ENCODE measurements at regions not wholly inside any gene's neighbourhood (a gene's known extent, or its start where the extent isn't known, plus 50 kb on each side); places are given as distances from the start of the nearest gene placed in this dataset.
"Not testable (repeated sequence)": the region's sequence is repeated elsewhere in the genome, so short reads cannot be mapped to it uniquely, and the experiment has no call there.

DNA sequence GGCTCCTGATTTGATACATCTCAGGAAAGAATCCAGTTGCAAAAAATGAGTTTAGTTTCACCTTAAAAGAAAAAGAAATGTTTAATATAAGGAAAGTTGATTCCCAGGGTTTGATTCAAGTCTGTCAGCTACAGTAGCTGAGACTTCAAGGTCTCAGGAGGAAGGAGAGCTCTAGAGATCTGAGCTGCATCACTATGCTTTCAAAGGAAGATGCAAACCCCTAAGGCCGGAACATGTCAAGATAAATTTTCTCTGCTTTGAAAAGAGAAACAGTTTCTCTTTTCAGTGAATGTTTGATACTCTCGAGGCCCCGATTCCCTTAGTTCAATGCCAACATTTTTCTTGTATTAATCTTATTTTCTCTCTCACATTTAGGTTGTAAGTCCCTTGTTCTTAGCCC, 128.6 kb downstream of the RGPD3 start:
- H3K4me3 ChIP-seq (ENCODE audit: low read length): no peak overlapping the region

DNA sequence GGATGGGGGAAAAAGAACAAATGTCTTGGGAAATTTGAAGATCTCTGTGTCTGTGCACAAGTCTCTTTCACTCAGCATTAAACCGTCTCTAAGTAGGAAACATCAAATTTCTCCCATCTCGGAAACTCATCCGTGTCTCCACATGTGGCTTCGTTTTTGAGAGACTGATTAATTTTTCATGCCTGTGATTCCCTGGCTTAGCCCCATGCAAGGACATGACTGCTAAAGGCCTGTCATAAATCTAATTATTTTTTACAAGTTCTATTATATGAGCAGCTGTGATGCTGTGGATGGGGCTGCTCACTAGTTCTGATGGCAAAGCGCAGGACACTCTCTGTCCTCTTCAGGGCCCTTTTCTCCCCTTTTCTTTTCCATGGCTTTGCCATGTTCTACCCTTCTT, 129.1 kb downstream of the RGPD3 start:
- peaks cover 41% of the 10 kb centered on the region for H3K27me3 ChIP-seq (replicated peaks; ENCODE audit: control insufficient read depth, insufficient read depth, low read length)
- DNase-seq (ENCODE audit: low read depth): no peak
- no peak overlapping the region for H3K4me3 ChIP-seq (ENCODE audit: low read length)
- H3K9me3 ChIP-seq (ENCODE audit: control insufficient read depth, low read length): peaks cover 4% of the 10 kb centered on the region
- no peaks in the 10 kb centered on the region for H3K4me1 ChIP-seq (ENCODE audit: control insufficient read depth, insufficient read depth, low read length)
- H3K9ac ChIP-seq (ENCODE audit: low read length): no peak overlapping the region
- H3K36me3 ChIP-seq (ENCODE audit: control insufficient read depth, insufficient read depth, low read length, severe bottlenecking): no peaks in the 10 kb centered on the region

More for the DNA sequence above, 128.6 kb downstream of the RGPD3 start:
- peaks cover 43% of the 10 kb centered on the region for H3K27me3 ChIP-seq (replicated peaks; ENCODE audit: control insufficient read depth, insufficient read depth, low read length)
- no peaks in the 10 kb centered on the region for H3K4me1 ChIP-seq (ENCODE audit: control insufficient read depth, insufficient read depth, low read length)
- no peak for DNase-seq (ENCODE audit: low read depth)
- H3K9ac ChIP-seq (ENCODE audit: low read length): no peak overlapping the region
- peaks cover 4% of the 10 kb centered on the region for H3K9me3 ChIP-seq (ENCODE audit: control insufficient read depth, low read length)
- H3K36me3 ChIP-seq (ENCODE audit: control insufficient read depth, insufficient read depth, low read length, severe bottlenecking): no peaks in the 10 kb centered on the region

DNA sequence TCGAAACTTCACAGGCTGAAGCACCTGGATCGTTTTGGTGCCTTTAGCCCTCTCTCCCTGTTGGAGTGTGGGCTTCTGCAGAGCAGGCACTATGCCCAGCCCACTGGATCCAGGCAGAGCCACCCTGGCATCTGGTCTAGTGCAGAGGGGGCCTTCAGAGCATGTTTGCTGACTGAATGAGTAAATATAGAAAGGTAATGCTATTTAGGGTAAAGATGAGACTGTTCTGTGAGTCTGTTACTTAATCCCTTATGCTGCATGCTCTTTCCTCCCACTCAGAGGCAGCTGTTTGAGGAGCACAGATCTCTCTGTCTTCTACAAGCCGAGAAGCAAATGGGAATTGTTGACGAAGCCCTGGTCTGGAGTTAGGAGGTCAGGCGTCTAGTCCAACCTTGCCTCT, 130.2 kb downstream of the RGPD3 start:
- no peak overlapping the region for H3K4me3 ChIP-seq (ENCODE audit: low read length)
- H3K9ac ChIP-seq (ENCODE audit: low read length): no peak overlapping the region
- peaks cover 3% of the 10 kb centered on the region for H3K9me3 ChIP-seq (ENCODE audit: control insufficient read depth, low read length)
- no peaks in the 10 kb centered on the region for H3K36me3 ChIP-seq (ENCODE audit: control insufficient read depth, insufficient read depth, low read length, severe bottlenecking)
- no peaks in the 10 kb centered on the region for H3K4me1 ChIP-seq (ENCODE audit: control insufficient read depth, insufficient read depth, low read length)
- no peak for DNase-seq (ENCODE audit: low read depth)
- peaks cover 38% of the 10 kb centered on the region for H3K27me3 ChIP-seq (replicated peaks; ENCODE audit: control insufficient read depth, insufficient read depth, low read length)

DNA sequence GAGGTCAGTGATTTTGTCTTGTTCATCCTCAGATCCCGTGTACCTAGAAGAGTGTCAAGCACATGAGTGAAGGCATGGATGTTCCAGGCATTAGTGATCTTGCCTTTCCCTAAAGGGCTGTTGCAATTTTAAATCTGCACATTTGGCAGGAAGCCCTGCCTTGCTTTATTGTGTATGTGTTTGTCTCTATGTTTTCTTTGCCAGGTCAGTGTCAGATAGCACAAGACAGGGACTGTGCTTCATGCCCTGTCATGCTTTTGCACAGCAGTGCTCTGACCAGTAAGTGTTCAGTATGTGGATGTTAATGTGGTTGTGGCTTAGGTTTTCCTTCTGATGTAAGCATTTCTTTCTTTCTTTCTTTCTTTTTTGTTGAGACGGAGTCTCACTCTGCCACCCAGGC, 131.5 kb downstream of the RGPD3 start:
- Histone ChIP-seq H3K27me3 (replicated peaks; ENCODE audit: control insufficient read depth, insufficient read depth, low read length) (peaks cover 30% of the 10 kb centered on the region), H3K9ac (ENCODE audit: low read length) (no peak overlapping the region), H3K9me3 (ENCODE audit: control insufficient read depth, low read length) (peaks cover 4% of the 10 kb centered on the region), H3K4me1 (ENCODE audit: control insufficient read depth, insufficient read depth, low read length) (no peaks in the 10 kb centered on the region), H3K36me3 (ENCODE audit: control insufficient read depth, insufficient read depth, low read length, severe bottlenecking) (no peaks in the 10 kb centered on the region), H3K4me3 (ENCODE audit: low read length) (no peak overlapping the region)
- no peak for DNase-seq (ENCODE audit: low read depth)

DNA sequence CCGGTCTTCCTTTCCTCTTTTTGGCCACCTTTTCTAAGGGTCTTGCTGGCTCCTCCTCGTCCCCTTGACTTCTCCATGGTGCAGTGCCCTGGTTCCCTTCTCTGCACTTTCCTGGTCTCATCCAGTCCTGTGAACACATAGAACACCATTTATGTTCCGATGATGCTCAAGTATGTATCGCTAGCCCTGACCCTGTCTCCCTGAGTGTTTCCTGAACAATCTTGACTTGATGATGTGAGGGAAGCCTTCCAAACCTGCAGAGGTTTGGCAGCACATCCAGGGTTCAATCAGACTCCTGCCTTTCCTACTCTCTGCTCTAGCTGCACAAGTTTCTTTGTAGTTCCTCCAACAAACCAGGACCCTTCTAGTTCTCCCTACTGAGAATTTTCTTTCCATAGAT, 132.1 kb downstream of the RGPD3 start:
- Histone ChIP-seq H3K9me3 (ENCODE audit: control insufficient read depth, low read length) (peaks cover 6% of the 10 kb centered on the region), H3K36me3 (ENCODE audit: control insufficient read depth, insufficient read depth, low read length, severe bottlenecking) (no peaks in the 10 kb centered on the region), H3K4me3 (ENCODE audit: low read length) (no peak overlapping the region), H3K4me1 (ENCODE audit: control insufficient read depth, insufficient read depth, low read length) (no peaks in the 10 kb centered on the region), H3K9ac (ENCODE audit: low read length) (no peak overlapping the region), H3K27me3 (replicated peaks; ENCODE audit: control insufficient read depth, insufficient read depth, low read length) (peaks cover 30% of the 10 kb centered on the region)
- DNase-seq (ENCODE audit: low read depth): no peak

DNA sequence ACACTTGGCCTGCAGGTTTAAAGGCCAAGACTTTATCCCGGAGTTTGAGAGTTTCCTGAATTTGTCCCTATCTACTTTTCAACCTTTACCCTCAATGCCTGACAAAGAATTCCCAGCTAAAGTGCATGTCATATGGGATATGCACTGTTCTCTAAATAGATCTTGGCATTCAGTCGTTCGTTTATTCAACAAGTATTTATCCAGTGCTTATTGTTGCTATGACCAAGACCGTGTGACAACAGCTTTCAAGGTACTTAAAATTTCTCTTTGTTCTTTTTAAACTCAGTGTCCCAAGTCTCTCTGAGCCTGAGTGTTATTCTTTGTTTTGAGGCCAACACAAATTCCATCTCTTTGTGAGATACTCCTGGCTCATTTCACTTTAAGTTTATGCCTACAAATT, 133.4 kb downstream of the RGPD3 start:
- H3K27me3 ChIP-seq (replicated peaks; ENCODE audit: control insufficient read depth, insufficient read depth, low read length): peaks cover 30% of the 10 kb centered on the region
- peaks cover 7% of the 10 kb centered on the region for H3K9me3 ChIP-seq (ENCODE audit: control insufficient read depth, low read length)
- H3K9ac ChIP-seq (ENCODE audit: low read length): no peak overlapping the region
- H3K4me1 ChIP-seq (ENCODE audit: control insufficient read depth, insufficient read depth, low read length): no peaks in the 10 kb centered on the region
- no peak overlapping the region for H3K4me3 ChIP-seq (ENCODE audit: low read length)
- no peaks in the 10 kb centered on the region for H3K36me3 ChIP-seq (ENCODE audit: control insufficient read depth, insufficient read depth, low read length, severe bottlenecking)
- DNase-seq (ENCODE audit: low read depth): no peak

DNA sequence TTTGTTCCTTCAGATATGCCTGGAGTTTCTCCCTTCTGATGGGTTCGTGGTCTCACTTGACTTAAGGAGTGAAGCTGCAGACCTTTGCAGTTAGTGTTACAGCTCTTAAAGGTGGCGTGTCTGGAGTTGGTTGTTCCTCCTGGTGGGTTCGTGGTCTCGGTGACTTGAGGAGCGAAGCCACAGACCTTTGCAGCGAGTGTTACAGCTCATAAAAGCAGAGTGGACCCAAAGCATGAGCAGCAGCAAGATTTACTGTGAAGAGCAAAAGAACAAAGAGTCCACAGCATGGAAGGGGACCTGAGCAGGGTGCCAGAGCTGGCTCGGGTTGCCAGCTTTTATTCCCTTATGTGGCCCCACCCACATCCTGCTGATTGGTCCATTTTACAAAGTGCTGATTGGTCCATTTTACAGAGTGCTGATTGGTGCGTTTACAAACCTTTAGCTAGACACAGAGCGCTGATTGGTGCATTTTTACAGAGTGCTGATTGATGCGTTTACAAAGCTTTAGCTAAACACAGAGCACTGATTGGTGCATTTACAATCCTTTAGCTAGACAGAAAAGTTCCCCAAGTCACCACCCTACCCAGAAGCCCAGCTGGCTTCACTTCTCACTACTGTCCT, 134.8 kb downstream of the RGPD3 start:
- not testable (repeated sequence) for H3K36me3 ChIP-seq (ENCODE audit: control insufficient read depth, insufficient read depth, low read length, severe bottlenecking); DNase-seq (ENCODE audit: low read depth); H3K4me1 ChIP-seq (ENCODE audit: control insufficient read depth, insufficient read depth, low read length); H3K4me3 ChIP-seq (ENCODE audit: low read length); H3K9ac ChIP-seq (ENCODE audit: low read length); H3K9me3 ChIP-seq (ENCODE audit: control insufficient read depth, low read length)
- H3K27me3 ChIP-seq (replicated peaks; ENCODE audit: control insufficient read depth, insufficient read depth, low read length): peaks cover 20% of the 10 kb centered on the region

DNA sequence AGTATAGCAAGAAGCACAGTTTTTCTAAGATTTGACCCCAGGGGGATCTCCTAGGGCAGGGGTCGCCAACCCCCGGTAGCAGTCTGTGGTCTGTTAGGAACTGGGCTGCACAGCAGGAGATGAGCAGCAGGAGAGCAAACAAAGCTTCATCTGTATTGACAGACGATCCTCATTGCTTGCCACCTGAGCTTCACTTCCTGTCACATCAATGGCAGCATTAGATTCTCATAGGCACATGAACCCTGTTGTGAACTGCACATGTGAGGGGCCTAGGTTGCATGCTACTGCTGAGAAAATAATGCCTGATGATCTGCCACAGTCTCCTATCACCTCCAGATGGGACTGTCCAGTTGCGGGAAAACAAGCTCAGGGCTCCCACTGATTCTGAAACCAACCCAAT, 136.2 kb downstream of the RGPD3 start:
- no peak overlapping the region for H3K9ac ChIP-seq (ENCODE audit: low read length)
- peaks cover 11% of the 10 kb centered on the region for H3K27me3 ChIP-seq (replicated peaks; ENCODE audit: control insufficient read depth, insufficient read depth, low read length)
- no peaks in the 10 kb centered on the region for H3K36me3 ChIP-seq (ENCODE audit: control insufficient read depth, insufficient read depth, low read length, severe bottlenecking)
- DNase-seq (ENCODE audit: low read depth): no peak
- peaks cover 7% of the 10 kb centered on the region for H3K9me3 ChIP-seq (ENCODE audit: control insufficient read depth, low read length)
- no peaks in the 10 kb centered on the region for H3K4me1 ChIP-seq (ENCODE audit: control insufficient read depth, insufficient read depth, low read length)
- no peak overlapping the region for H3K4me3 ChIP-seq (ENCODE audit: low read length)

DNA sequence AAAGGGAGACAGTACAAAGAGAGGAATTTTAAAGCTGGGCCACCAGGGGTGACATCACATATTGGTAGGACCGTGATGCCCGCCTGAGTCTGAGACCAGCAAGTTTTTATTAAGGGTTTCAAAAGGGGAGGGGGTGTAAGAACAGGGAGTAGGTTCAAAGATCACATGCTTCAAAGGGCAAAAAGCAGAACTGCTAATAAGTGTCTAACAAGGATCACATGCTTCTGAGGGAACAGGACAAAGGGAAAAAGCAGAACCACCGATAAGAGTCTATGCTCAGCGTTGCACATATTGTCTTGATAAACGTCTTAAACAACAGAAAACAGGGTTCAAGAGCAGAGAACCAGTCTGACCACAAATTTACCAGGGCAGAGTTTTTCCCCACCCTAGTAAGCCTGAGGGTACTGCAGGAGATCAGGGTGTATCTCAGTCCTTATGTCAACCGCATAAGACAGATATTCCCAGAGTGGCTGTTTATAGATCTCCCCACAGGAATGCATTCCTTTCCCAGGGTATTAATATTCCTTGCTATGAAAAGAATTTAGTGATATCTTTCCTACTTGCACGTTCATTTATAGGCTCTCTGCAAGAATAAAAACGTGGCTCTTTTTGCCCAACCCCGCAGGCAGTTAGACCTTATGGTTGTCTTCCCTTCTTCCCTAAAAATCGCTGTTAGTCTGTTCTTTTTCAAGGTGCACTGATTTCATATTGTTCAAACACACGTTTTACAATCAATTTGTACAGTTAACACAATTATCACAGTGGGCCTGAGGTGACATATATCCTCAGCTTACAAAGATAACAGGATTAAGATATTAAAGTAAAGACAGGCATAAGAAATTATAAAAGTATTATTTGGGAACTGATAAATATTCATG, 136.5 kb upstream of the UXS1 start:
- H3K27me3 ChIP-seq (replicated peaks; ENCODE audit: control insufficient read depth, insufficient read depth, low read length): peaks cover 13% of the 10 kb centered on the region
- H3K4me1 ChIP-seq (ENCODE audit: control insufficient read depth, insufficient read depth, low read length); H3K9me3 ChIP-seq (ENCODE audit: control insufficient read depth, low read length); H3K4me3 ChIP-seq (ENCODE audit: low read length); H3K36me3 ChIP-seq (ENCODE audit: control insufficient read depth, insufficient read depth, low read length, severe bottlenecking); H3K9ac ChIP-seq (ENCODE audit: low read length): not testable (repeated sequence)
- peak; percentile 2 for DNase-seq (ENCODE audit: low read depth)

DNA sequence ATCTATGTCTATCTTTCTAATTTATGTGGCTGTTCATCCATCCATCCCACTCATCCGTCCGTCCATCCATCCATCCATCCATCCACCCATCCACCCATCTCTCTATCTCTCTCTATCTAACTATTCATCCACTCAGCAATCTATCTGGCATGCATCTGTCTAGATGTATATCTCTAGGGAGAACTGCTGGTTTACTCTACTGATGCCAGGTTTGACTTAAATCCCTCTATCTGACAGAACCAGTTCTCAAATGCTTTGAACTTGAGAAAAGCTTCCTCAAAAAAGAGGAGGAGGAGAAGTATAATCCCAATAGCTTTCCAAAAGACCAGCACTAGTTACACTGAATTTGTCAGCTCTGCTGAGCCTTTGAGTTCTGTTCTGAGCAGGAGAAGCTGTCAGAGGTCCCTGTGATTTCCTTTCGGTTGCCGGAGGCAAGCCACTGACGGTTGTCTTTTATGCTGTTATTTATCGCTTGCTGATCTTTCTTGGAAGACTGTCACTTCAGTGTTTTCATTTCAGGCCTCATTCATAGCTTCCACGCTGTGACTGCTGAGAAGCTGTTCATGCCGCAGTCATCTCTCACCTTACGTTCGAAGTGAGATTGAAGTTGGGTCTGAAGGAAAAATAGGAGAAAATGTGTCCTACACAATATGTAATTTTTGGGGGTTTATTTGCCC, 129.4 kb upstream of the UXS1 start:
- Histone ChIP-seq H3K4me1 (ENCODE audit: control insufficient read depth, insufficient read depth, low read length) (no peaks in the 10 kb centered on the region), H3K27me3 (replicated peaks; ENCODE audit: control insufficient read depth, insufficient read depth, low read length) (peaks cover 25% of the 10 kb centered on the region), H3K9me3 (ENCODE audit: control insufficient read depth, low read length) (no peaks in the 10 kb centered on the region), H3K9ac (ENCODE audit: low read length) (no peak overlapping the region), H3K36me3 (ENCODE audit: control insufficient read depth, insufficient read depth, low read length, severe bottlenecking) (no peaks in the 10 kb centered on the region), H3K4me3 (ENCODE audit: low read length) (no peak overlapping the region)
- no peak for DNase-seq (ENCODE audit: low read depth)

DNA sequence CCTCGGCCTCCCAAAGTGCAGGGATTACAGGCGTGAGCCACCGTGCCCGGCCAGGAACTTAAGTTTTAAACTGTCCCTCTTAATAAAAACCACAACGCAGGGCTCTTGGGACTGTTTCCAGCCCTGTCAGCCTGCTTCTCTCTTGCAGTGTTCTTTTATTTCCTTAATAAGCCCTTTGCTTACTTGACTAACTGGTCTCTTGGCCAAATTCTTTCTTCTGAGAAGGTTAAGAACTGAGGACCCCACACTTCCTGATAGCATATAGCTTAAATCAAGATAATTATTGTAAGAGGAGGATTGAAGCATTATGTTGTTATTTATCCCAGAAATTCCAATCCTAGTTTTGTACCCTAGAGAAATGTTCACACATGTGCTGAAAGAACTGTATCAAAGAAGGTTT, 128.2 kb upstream of the UXS1 start:
- Histone ChIP-seq H3K27me3 (replicated peaks; ENCODE audit: control insufficient read depth, insufficient read depth, low read length) (peaks cover 25% of the 10 kb centered on the region), H3K9ac (ENCODE audit: low read length) (no peak overlapping the region), H3K36me3 (ENCODE audit: control insufficient read depth, insufficient read depth, low read length, severe bottlenecking) (no peaks in the 10 kb centered on the region), H3K4me3 (ENCODE audit: low read length) (no peak overlapping the region), H3K4me1 (ENCODE audit: control insufficient read depth, insufficient read depth, low read length) (no peaks in the 10 kb centered on the region), H3K9me3 (ENCODE audit: control insufficient read depth, low read length) (no peaks in the 10 kb centered on the region)
- DNase-seq (ENCODE audit: low read depth): no peak

Data from adipocyte (in vitro differentiated cells).